Left ventricle myocardium inferior (tissue), 1 donor: ENCODE measurements at regions not wholly inside any gene's neighbourhood (a gene's known extent, or its start where the extent isn't known, plus 50 kb on each side); places are given as distances from the start of the nearest gene placed in this dataset.

Experiments
- DNase-seq: peaks from one replicate; pipeline ENCODE4 v3.0.0-alpha.2; 2020
- H3K27ac ChIP-seq: fragments of 200-600 bp; replicated peaks from 2 replicates; pipeline ENCODE4 v1.8.0; 2021
- H3K27me3 ChIP-seq: fragments of 200-600 bp; 2 replicates; pipeline ENCODE4 v1.8.0; 2021; ENCODE audit warnings: low read depth
- H3K36me3 ChIP-seq: fragments of 200-600 bp; 2 replicates; pipeline ENCODE4 v1.8.0; 2021
- H3K4me1 ChIP-seq: fragments of 200-600 bp; 2 replicates; pipeline ENCODE4 v1.8.0; 2021
- H3K4me3 ChIP-seq: fragments of 200-600 bp; 2 replicates; pipeline ENCODE4 v1.8.0; 2021; ENCODE audit warnings: mild to moderate bottlenecking, moderate library complexity
- H3K9me3 ChIP-seq: fragments of 200-600 bp; replicated peaks from 2 replicates; pipeline ENCODE4 v1.8.0; 2021
- intact Hi-C: fragments of 100-400 bp; cut with micrococcal nuclease; formaldehyde crosslinking; loops from one replicate; pipeline ENCODE4 v1.11.0; 2022
- TF ChIP-seq, protein P1 (sequence below): fragments of 200-600 bp; IDR thresholded peaks from 2 replicates; pipeline ENCODE4 v1.8.0; 2021; ENCODE audit warnings: antibody characterized with exemption, mild to moderate bottlenecking, borderline replicate concordance
- donor health status: DM: no; HTN: yes; CAD: no; lungs with severe emphysema.

DNA sequence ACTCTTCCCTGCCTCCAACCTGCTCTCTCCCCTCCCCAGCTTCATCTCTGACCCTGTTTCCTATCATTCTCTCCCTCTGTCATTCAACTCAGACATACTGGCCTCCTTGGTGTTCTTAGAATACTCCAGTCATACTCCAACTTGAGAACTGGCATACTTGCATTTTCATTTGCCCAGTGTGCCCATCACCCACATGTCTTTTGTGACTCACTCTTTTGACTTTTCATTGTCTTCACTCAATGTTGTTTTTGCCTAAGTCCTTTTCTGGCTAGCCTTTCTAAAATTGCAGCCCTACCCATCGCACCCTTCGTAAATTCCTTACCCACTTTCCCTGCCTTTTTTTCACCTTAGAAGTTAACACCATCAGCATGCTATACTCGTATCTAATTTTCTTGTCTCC, 77.0 kb upstream of the CD2AP start:
- no peaks in the 10 kb centered on the region for H3K27me3 ChIP-seq
- intact Hi-C loops, result no loop called here

DNA sequence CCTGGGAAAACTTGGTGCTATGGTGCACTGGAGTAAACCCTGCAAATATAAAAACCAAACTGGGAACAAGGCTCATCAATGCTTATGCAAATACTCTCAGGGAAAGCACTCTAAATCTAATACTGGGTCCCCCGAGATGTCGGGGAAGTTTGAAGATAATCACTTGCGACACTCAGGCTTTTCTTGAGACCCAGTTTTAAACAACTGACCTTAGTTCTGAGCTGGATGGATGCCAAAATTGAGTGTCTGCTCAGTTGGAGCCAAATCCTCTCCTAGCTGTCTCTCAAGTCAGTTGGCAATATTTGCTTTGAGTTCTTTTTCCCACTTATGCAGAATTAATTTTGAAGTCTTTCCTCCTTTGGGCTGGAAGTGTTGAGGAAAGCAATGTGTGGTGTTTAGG, 75.5 kb upstream of the CD2AP start:
- no peak for DNase-seq
- H3K4me3 ChIP-seq, result no peak overlapping the region
- H3K9me3 ChIP-seq, result no peaks in the 10 kb centered on the region
- TF ChIP-seq, protein P1, sequence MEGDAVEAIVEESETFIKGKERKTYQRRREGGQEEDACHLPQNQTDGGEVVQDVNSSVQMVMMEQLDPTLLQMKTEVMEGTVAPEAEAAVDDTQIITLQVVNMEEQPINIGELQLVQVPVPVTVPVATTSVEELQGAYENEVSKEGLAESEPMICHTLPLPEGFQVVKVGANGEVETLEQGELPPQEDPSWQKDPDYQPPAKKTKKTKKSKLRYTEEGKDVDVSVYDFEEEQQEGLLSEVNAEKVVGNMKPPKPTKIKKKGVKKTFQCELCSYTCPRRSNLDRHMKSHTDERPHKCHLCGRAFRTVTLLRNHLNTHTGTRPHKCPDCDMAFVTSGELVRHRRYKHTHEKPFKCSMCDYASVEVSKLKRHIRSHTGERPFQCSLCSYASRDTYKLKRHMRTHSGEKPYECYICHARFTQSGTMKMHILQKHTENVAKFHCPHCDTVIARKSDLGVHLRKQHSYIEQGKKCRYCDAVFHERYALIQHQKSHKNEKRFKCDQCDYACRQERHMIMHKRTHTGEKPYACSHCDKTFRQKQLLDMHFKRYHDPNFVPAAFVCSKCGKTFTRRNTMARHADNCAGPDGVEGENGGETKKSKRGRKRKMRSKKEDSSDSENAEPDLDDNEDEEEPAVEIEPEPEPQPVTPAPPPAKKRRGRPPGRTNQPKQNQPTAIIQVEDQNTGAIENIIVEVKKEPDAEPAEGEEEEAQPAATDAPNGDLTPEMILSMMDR, result no peak
- H3K27me3 ChIP-seq, result no peaks in the 10 kb centered on the region
- H3K4me1 ChIP-seq, result no peaks in the 10 kb centered on the region
- intact Hi-C loops, result no loop called here
- no peak overlapping the region for H3K27ac ChIP-seq
- no peaks in the 10 kb centered on the region for H3K36me3 ChIP-seq

More for the DNA sequence above, 77.0 kb upstream of the CD2AP start:
- DNase-seq, result no peak
- no peaks in the 10 kb centered on the region for H3K9me3 ChIP-seq
- TF ChIP-seq, protein P1, result no peak
- no peaks in the 10 kb centered on the region for H3K4me1 ChIP-seq
- no peak overlapping the region for H3K27ac ChIP-seq
- no peaks in the 10 kb centered on the region for H3K36me3 ChIP-seq
- H3K4me3 ChIP-seq, result no peak overlapping the region

DNA sequence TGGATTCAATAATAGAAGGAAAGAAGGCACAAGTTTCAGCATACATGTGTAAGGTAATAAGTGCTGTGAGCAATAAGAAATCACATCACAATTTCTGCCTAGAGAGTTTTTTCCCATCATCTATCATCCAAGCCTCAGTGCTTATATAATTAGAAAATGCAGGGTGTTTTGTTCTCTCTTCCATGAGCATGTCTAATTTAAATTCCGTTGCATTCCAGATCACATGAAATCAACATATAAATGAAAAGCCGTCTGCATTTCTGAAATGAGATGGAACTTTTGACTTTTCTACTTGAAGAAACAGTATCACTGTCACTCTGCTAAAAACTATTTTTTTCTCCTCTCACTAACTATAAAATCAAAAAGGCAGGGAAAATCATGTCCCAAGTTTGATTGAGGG, 74.5 kb upstream of the CD2AP start:
- no peak for DNase-seq
- intact Hi-C loops, result no loop called here
- H3K36me3 ChIP-seq, result no peaks in the 10 kb centered on the region
- no peak overlapping the region for H3K27ac ChIP-seq
- no peak overlapping the region for H3K4me3 ChIP-seq
- no peaks in the 10 kb centered on the region for H3K9me3 ChIP-seq
- TF ChIP-seq, protein P1, result no peak
- H3K4me1 ChIP-seq, result no peaks in the 10 kb centered on the region
- no peaks in the 10 kb centered on the region for H3K27me3 ChIP-seq

DNA sequence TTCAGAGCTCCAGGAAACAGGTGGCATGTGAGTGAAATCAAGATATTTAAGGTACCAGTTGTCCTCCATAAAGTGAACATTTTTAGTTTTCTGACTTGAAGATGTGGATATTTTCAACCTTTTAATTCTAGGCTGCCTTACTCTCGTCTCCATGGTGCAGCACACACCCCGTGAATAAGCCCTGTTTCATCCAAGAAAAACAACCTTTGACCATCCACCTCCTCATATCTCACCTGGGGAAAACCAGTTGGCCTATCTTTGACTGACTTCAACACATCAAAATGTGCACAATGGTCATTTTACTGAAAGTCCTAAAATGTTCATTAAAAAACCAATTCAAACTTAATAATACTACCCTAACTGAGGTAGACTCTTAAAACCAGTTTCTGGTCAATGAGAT, 73.8 kb upstream of the CD2AP start:
- TF ChIP-seq, protein P1, result no peak
- no peaks in the 10 kb centered on the region for H3K4me1 ChIP-seq
- H3K27ac ChIP-seq, result no peak overlapping the region
- intact Hi-C loops, result no loop called here
- no peak for DNase-seq
- no peaks in the 10 kb centered on the region for H3K27me3 ChIP-seq
- no peaks in the 10 kb centered on the region for H3K9me3 ChIP-seq
- no peak overlapping the region for H3K4me3 ChIP-seq
- no peaks in the 10 kb centered on the region for H3K36me3 ChIP-seq

DNA sequence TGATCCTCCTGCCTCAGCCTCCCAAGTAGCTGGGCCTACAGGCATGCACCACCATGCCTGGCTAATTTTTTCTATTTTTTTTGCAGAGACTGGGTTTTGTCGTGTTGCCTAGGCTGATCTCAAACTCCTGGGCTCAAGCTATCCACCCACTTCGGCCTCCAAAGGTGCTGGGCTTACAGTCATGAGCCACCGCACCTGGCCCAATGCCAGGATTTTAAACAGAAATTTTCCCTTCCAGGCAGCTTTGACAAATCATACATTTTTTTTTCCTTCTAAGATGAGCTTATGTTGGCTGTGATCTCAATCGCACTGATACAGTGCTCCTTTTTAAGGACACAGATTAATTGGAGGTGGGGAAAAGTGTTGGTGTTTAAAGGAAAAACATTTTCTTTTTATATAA, 73.2 kb upstream of the CD2AP start:
- no peaks in the 10 kb centered on the region for H3K36me3 ChIP-seq
- H3K9me3 ChIP-seq, result no peaks in the 10 kb centered on the region
- no peak for DNase-seq
- H3K27me3 ChIP-seq, result no peaks in the 10 kb centered on the region
- TF ChIP-seq, protein P1, result no peak
- intact Hi-C loops, result no loop called here
- H3K4me3 ChIP-seq, result no peak overlapping the region
- no peaks in the 10 kb centered on the region for H3K4me1 ChIP-seq
- H3K27ac ChIP-seq, result no peak overlapping the region

DNA sequence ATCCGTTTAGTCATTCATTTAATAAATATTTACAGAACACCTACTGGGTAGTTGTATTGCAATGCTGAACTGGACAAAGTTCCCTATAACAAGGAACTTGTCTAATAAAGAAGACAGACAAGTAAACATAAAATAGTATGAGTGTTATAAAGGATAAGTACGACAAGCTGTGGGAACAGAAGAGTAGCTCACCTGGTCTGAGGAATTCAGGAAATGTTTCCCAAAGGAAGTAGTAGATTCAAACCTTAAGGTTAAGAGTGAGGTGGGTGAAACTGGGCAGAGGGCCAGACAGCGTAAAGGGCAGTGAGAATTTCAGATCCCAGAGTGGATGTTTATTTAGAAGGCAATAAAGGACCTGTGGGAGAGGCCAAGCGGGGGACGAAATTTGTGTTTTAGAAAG, 72.3 kb upstream of the CD2AP start:
- TF ChIP-seq, protein P1, result no peak
- Histone ChIP-seq H3K4me3 (no peak overlapping the region), H3K36me3 (no peaks in the 10 kb centered on the region), H3K27me3 (no peaks in the 10 kb centered on the region), H3K9me3 (no peaks in the 10 kb centered on the region), H3K27ac (no peak overlapping the region), H3K4me1 (no peaks in the 10 kb centered on the region)
- intact Hi-C loops, result no loop called here
- no peak for DNase-seq
